Muscle of leg (tissue), 3 donors: ENCODE measurements at regions not wholly inside any gene's neighbourhood (a gene's known extent, or its start where the extent isn't known, plus 50 kb on each side); places are given as distances from the start of the nearest gene placed in this dataset.
A peak's percentile ranks its signal among the peaks of the same experiment; 100 is the strongest.
"Not testable (repeated sequence)": the region's sequence is repeated elsewhere in the genome, so short reads cannot be mapped to it uniquely, and the experiment has no call there.

Source experiments
- DNase-seq: peaks from one replicate; pipeline ENCODE4 v3.0.0; 2013
- H3K27ac ChIP-seq: one replicate; pipeline ENCODE4 v1.5.1; 2013; ENCODE audit warnings: mild to moderate bottlenecking, low read length, control low read depth
- H3K27me3 ChIP-seq: one replicate; pipeline ENCODE4 v1.6.1; 2013; ENCODE audit warnings: low read length; ENCODE audit not compliant: control insufficient read depth, insufficient read depth
- H3K36me3 ChIP-seq: one replicate; pipeline ENCODE4 v1.6.1; 2013; ENCODE audit warnings: low read length; ENCODE audit not compliant: control insufficient read depth, insufficient read depth
- H3K4me1 ChIP-seq: one replicate; pipeline ENCODE4 v1.6.1; 2013; ENCODE audit warnings: low read length; ENCODE audit not compliant: control insufficient read depth, insufficient read depth
- H3K4me3 ChIP-seq: one replicate; pipeline ENCODE4 v1.5.1; 2013; ENCODE audit warnings: low read length, control low read depth
- H3K9me3 ChIP-seq: replicated peaks from 2 replicates; pipeline ENCODE4 v1.6.1; 2013; ENCODE audit warnings: low read depth, low read length; ENCODE audit not compliant: control insufficient read depth
- WGBS: methylation state at CpG from one replicate; pipeline ENCODE4 v1.1.5; 2013; ENCODE audit warnings: missing lambda C conversion rate; ENCODE audit not compliant: insufficient coverage; 5-methylcytosine and 5-hydroxymethylcytosine counted together

GRCh38 chr21:6556516-6556915 lies 3964.9 kb upstream of the TPTE start:
- not testable (repeated sequence) for H3K27ac ChIP-seq, H3K36me3 ChIP-seq
- WGBS, result no CpG with 5 or more reads among the region's 3 CpGs

DNA sequence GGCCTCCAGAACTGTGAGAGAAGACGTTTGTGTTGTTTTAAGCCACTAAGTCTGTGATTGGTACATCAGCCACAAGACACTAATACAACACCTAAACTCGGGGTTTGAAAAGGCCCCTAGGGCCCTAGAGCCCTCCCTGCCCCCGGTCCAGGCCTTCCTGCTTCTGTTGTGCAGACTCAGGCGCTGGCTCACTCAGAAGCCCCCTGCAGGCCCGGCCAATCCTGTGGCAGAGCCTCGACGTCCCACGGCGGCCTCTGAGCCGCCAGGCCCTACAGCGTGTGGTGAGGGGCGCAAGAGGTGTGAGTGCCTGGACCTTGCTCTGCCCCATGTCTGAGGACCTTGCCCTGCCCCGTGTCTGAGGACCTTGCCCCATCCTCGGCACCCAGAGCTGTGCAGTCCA lies 3964.0 kb upstream of the TPTE start:
- H3K4me1 ChIP-seq, H3K9me3 ChIP-seq, H3K27ac ChIP-seq, H3K27me3 ChIP-seq, H3K4me3 ChIP-seq, DNase-seq, H3K36me3 ChIP-seq: not testable (repeated sequence)
- WGBS, result no CpG with 5 or more reads among the region's 14 CpGs

More at GRCh38 chr21:6556516-6556915, 3964.9 kb upstream of the TPTE start:
- DNase-seq, H3K9me3 ChIP-seq, H3K27me3 ChIP-seq, H3K4me3 ChIP-seq, H3K4me1 ChIP-seq: not testable (repeated sequence)

DNA sequence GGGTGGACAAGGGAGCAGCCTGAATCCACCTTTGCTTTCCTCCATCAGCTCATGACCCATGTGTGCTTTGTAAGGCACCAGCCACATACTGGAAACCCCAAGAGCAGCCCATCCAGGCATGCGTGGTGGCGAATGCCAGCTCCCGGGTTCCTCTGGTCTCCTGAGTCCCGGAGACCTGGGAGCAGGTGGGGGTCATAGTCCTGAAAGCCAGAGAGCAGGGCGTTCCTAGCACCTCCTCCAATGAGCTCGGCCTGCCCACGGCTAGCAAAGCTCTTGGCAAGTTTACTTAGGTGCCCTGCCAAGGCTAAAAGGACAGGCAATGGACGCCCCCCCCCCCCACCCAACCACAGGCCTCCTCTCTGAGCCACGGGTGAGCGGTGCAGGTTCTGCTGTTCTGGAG lies 3960.2 kb upstream of the TPTE start:
- not testable (repeated sequence) for H3K27ac ChIP-seq, H3K9me3 ChIP-seq, DNase-seq, H3K4me1 ChIP-seq, H3K36me3 ChIP-seq, H3K4me3 ChIP-seq, H3K27me3 ChIP-seq
- no CpG with 5 or more reads among the region's 10 CpGs for WGBS

DNA sequence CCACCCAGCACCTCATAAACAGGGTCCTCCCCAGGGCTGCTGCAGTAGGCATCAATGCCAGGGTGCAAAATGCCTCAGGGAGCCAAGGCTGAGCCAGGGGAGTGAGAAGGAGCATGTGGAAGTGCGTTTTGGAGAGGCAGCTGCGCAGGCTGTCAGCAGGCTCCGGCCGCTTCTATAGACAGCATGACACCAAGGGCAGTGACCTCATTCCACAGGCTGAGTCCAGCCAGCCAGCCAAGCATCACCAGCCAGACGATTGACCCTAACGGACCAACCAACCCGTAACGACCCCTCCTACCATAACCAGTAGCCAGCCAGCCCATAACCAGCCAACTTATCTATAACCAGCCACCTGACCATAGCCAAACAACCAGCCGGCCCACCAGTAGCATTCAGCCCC lies 3959.8 kb upstream of the TPTE start:
- H3K27me3 ChIP-seq, H3K9me3 ChIP-seq, H3K36me3 ChIP-seq, DNase-seq, H3K27ac ChIP-seq, H3K4me1 ChIP-seq, H3K4me3 ChIP-seq: not testable (repeated sequence)
- no CpG with 5 or more reads among the region's 9 CpGs for WGBS

DNA sequence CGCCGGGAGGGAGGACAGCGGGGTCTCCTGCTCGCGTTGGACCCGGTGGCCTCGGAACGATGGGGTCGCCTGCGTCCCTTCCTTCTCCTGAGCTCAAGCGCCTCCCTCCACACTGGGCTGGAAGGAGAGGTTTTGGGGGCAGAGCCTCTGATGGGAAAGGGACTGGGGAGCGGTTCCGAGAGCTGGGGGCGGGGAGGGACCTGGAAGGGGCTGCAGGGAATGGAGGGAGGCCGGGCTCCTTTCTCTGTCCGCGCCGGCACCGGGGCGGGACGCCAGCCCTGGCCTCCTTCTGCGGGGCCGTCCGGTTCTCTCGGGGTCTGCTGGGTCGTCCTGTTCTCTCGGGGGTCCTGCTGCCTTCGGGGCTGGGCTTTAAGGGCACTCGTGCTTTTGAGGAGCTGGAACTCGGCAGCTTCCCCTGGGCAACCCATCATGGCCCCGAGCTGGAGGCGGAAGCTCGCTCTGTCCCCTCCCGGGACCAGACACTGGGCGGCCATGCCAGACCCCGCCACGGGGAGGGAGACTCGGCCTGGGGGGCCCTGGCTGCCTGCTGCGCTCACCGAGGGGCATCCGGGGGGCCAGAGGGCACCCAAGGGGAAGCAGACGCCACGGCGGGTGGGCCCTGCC lies 3956.7 kb upstream of the TPTE start:
- DNase-seq, H3K36me3 ChIP-seq, H3K4me3 ChIP-seq, H3K27ac ChIP-seq, H3K9me3 ChIP-seq, H3K4me1 ChIP-seq, H3K27me3 ChIP-seq: not testable (repeated sequence)
- WGBS, result no CpG with 5 or more reads among the region's 44 CpGs

DNA sequence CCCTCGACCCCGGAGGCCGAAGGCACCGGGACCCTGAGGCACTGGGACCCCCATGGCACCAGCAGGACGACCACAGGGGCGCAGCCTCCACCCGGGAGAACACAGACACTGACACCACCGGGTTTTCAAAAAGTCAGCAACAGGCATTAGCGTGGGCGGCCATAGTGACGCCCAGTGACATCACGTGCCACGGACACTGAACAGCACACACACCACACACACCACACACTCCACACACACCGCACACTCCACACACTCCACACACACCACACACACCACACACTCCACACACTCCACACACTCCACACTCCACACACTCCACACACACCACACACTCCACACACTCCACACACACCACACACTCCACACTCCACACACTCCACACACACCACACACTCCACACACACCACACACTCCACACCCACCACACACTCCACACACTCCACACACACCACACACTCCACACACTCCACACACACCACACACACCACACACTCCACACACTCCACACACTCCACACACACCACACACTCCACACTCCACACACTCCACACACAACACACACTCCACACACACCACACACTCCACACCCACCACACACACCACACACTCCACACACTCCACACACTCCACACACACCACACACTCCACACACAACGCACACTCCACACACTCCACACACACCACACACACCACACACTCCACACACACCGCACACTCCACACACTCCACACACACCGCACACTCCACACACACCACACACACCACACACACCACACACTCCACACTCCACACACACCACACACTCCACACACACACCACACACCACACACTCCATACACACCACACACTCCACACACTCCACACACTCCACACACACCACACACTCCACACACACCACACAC lies 3955.9 kb upstream of the TPTE start:
- not testable (repeated sequence) for H3K27ac ChIP-seq, H3K9me3 ChIP-seq, H3K4me1 ChIP-seq, H3K4me3 ChIP-seq, H3K27me3 ChIP-seq, H3K36me3 ChIP-seq
- DNase-seq, result peak; percentile 38
- WGBS, result 12% methylated on average over 11 of the region's 17 CpGs

DNA sequence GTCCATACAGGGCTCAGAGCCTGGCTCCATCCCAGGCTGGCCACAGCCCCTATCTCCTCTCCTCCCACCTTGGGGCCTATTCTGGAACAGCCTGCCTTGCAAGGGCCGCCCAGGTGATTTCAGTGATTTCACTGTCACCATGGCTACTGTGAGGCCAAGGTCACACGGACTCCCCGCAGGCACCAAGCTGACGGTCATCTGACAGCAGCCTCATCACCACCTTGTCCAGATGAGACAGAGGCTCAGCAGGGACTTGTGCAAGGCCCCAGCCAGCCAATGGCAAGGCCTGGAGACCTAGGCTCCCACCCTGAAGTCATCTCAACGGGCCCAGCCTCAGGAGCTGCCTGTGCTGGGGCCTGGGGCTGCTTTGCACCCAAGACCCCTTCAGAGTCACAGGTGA lies 3953.8 kb upstream of the TPTE start:
- not testable (repeated sequence) for H3K4me3 ChIP-seq, H3K36me3 ChIP-seq, H3K27ac ChIP-seq, H3K9me3 ChIP-seq, H3K4me1 ChIP-seq, DNase-seq, H3K27me3 ChIP-seq
- no CpG with 5 or more reads among the region's 5 CpGs for WGBS

DNA sequence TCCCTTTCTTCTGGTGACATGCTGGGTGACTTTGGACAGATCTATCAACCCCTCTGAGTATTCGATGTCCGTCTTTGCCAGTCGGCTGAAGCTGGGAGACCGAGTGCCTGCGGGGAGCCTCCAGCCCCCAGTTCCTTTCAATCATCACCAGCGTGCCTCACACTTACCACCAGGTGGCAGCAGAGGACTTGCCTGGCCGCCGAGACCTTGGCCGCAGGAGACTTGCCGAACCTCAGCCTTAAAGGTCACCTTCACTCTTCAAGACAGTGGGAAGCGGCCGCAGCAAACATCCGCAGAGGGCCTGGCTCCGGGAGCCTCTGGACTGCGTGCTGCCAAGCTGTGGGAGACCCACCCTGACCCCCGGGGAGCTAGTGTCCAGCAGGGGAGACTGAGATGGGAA lies 3952.2 kb upstream of the TPTE start:
- not testable (repeated sequence) for H3K4me1 ChIP-seq, H3K9me3 ChIP-seq, H3K4me3 ChIP-seq, H3K27ac ChIP-seq, DNase-seq, H3K36me3 ChIP-seq, H3K27me3 ChIP-seq
- WGBS, result no CpG with 5 or more reads among the region's 16 CpGs

DNA sequence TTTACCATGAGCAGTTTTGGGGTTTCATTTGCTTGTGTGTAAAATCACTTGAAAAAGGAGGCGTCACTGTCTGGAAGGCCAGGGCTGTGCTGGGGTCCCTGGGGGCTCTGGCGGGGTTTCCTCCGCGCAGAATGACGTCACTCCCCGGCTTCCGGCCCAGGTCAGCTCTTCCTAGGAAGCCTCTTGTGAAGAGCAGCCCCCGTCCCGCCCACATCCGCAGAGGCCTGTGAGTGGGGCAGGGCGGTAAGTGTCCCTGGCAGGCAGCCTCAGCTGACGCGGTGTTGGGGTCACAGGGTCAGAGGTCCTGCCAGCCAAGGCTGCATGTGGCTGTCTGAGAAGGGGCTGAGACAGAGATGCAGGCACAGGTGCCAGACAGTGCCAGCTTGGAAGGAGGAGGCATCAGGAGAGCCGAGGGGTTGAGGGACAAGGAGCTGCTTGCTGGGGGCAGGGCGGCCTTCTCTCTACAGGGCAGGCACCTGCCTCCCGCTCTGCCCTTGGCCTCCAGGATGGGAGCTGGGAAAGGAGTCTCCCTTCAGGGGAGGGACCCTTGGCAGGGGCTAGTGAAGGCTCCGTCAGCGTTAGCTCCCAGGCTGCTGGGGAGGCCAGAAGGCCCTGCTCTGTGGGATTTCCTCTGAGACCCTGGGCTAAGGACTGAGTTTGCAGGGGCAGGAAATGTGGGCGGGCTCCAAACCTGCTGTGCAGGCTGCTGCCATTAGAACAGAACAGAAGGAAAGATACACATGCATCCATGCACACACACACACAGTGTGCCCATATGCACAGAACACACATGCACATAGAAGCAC lies 3951.6 kb upstream of the TPTE start:
- H3K4me3 ChIP-seq, H3K9me3 ChIP-seq, DNase-seq, H3K36me3 ChIP-seq, H3K27ac ChIP-seq, H3K27me3 ChIP-seq, H3K4me1 ChIP-seq: not testable (repeated sequence)
- no CpG with 5 or more reads among the region's 19 CpGs for WGBS

DNA sequence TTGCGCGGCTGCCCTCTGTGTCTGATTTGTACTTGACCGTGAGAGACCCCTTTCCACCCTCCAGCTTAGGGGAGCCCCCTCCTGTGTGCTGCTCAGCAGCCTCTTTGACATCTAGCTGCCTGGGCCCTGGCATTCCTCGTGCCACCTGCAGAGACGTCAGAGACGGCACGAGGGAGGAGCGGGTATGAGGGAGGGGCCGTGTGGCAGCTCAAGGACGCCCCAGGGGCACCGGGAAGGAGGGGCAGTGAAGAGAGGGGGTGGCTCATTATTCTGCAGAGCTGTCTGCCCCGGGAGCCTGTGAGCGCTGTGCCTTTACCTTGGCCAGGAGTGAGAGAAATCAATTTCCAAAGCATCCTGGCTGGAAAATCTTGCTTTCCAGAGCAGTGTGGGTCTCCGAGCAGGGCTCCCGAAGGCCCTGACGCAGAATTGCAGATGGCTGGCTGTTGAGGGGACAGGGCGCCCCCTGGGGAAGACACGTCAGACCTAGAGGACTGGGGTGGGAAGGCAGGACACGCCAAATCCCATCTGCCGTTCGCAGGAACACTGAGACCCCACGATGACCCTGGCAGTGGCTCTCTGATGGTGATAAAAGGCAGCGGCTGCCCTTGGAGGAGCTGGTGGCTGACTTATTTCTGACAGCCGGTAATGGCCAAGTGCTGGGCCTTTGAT lies 3950.5 kb upstream of the TPTE start:
- H3K4me1 ChIP-seq, H3K27me3 ChIP-seq, H3K4me3 ChIP-seq, H3K9me3 ChIP-seq, H3K36me3 ChIP-seq, H3K27ac ChIP-seq, DNase-seq: not testable (repeated sequence)
- WGBS, result no CpG with 5 or more reads among the region's 24 CpGs
